ENCODE measurements at regions not wholly inside any gene's neighbourhood (a gene's known extent, or its start where the extent isn't known, plus 50 kb on each side); places are given as distances from the start of the nearest gene placed in this dataset.

DNA sequence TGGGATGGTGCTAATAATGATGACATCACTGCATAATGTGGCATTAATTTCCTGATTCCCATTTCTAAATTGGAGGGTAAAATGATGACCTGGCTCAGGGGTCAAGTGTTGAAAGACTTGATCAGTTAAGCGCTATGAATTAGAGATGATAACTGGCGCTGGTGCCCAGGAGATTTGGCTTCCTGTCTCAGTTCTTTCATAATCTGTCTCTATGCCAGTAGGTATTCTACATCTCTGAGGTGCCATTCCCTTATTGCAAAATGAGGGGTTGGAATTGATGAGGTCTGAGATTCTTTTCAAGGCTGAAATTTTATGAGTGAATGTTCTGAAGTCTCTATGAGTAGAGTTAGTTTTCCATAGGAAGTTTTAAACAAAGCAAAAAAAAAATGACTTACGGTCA lies 1715.1 kb upstream of the WWC1 start:
- Histone ChIP-seq H3K4me3 (ENCODE audit: low read depth, low read length) (no peak overlapping the region), H3K27me3 (ENCODE audit: control insufficient read depth, insufficient read depth, low read length) (no peaks in the 10 kb centered on the region), H3K36me3 (ENCODE audit: control insufficient read depth, insufficient read depth, low read length) (no peaks in the 10 kb centered on the region)
- TF ChIP-seq, protein P1, sequence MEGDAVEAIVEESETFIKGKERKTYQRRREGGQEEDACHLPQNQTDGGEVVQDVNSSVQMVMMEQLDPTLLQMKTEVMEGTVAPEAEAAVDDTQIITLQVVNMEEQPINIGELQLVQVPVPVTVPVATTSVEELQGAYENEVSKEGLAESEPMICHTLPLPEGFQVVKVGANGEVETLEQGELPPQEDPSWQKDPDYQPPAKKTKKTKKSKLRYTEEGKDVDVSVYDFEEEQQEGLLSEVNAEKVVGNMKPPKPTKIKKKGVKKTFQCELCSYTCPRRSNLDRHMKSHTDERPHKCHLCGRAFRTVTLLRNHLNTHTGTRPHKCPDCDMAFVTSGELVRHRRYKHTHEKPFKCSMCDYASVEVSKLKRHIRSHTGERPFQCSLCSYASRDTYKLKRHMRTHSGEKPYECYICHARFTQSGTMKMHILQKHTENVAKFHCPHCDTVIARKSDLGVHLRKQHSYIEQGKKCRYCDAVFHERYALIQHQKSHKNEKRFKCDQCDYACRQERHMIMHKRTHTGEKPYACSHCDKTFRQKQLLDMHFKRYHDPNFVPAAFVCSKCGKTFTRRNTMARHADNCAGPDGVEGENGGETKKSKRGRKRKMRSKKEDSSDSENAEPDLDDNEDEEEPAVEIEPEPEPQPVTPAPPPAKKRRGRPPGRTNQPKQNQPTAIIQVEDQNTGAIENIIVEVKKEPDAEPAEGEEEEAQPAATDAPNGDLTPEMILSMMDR (IDR thresholded peaks at IDR 0.05; ENCODE audit: insufficient read depth, low read length, poor library complexity, severe bottlenecking): no peak
- DNase-seq (ENCODE audit: low read depth): no peak

DNA sequence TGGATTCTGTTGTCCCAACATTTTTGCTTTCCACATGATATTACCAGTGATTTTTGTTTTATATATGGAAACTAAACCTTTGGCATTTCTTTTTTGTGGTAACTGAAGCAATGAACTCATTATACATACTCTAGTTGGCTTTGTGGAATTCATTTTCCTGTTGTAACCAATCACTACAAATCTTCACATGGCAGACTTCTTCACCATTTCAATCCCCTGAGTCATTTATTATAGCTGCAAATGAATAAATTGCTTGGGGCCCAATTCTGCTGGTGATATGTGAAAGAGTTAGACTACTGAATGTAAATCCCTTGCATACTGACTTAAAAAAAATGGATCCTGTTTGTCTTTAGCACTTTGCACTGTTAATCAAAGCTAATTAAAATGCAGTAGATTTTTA lies 1709.6 kb upstream of the WWC1 start:
- peak; percentile 16 for DNase-seq (ENCODE audit: low read depth)
- TF ChIP-seq, protein P1 (IDR thresholded peaks at IDR 0.05; ENCODE audit: insufficient read depth, low read length, poor library complexity, severe bottlenecking): no peak
- no peak overlapping the region for H3K4me3 ChIP-seq (ENCODE audit: low read depth, low read length)
- H3K27me3 ChIP-seq (ENCODE audit: control insufficient read depth, insufficient read depth, low read length): no peaks in the 10 kb centered on the region
- no peaks in the 10 kb centered on the region for H3K36me3 ChIP-seq (ENCODE audit: control insufficient read depth, insufficient read depth, low read length)

DNA sequence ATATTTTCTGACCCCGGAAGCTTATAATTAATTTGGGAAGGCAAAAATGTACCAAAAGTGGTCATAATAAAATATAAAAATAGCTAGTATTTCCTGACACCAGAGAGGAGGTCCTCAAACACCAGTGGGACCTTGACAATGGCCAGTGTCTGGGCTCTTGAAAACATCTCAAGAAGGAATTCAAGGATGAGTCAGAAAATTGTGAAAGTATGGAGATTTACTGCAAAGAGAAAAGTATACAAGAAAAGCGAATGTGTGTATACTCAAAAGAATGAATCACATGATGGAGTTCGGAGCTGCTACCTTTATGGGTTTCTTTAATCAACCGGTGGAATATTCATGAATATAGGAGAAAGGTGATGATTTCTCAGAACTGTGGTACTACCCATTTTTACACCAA lies 1709.0 kb upstream of the WWC1 start:
- TF ChIP-seq, protein P1 (IDR thresholded peaks at IDR 0.05; ENCODE audit: insufficient read depth, low read length, poor library complexity, severe bottlenecking): no peak
- DNase-seq (ENCODE audit: low read depth): no peak
- H3K27me3 ChIP-seq (ENCODE audit: control insufficient read depth, insufficient read depth, low read length): no peaks in the 10 kb centered on the region
- H3K36me3 ChIP-seq (ENCODE audit: control insufficient read depth, insufficient read depth, low read length): no peaks in the 10 kb centered on the region
- H3K4me3 ChIP-seq (ENCODE audit: low read depth, low read length): no peak overlapping the region

DNA sequence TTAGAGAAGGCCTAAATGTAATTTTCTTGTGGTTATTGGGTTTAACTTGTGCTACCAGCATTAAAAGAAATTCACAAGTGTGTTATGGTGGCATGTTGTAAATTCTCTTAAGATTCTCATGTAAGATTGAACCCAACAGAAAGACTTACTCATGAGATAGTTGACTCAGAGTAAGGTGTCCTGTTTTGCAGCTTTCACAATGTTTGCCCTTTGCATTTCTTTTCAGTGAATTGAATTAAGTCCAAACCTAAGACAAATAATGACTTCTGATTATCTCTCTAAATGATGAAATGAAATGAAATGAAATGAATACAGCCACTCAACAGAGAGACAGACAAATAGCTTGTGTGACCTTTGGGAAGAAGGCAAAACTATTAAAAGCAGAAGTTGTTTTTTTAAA lies 1696.9 kb upstream of the WWC1 start:
- H3K36me3 ChIP-seq (ENCODE audit: control insufficient read depth, insufficient read depth, low read length): no peaks in the 10 kb centered on the region
- no peak for DNase-seq (ENCODE audit: low read depth)
- H3K27me3 ChIP-seq (ENCODE audit: control insufficient read depth, insufficient read depth, low read length): no peaks in the 10 kb centered on the region
- no peak overlapping the region for H3K4me3 ChIP-seq (ENCODE audit: low read depth, low read length)
- TF ChIP-seq, protein P1 (IDR thresholded peaks at IDR 0.05; ENCODE audit: insufficient read depth, low read length, poor library complexity, severe bottlenecking): no peak

DNA sequence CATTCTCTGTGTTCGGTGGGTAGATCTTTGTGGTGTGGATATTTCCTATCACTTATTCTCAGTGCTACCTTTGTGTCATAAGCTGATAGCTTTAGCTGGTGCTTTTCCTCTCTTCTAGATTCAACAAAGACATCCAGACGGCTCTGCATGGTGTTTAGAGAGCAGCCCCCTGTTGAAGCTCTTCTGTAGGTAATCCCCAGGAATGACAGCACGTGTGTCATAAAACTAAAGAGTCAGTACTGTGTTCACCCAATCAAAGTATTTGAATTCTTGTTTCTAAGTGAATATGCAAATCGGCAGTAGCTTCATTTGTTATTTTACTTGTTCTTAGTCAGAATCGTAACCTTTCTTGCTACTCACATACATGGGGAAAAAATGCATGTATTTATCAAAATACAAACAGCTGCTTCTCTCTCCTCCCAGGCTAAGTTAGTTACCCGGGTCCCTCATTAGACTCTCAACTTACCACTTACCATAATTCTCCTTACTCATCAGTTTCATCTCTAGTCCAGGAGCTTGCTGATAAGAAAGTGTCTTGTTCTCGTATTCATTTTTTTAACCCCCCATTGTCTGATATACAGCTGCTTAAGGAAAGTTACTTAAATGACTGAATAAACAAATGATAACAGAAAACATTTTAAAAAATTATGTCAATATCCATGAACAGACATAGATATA lies 1696.0 kb upstream of the WWC1 start:
- no peaks in the 10 kb centered on the region for H3K27me3 ChIP-seq (ENCODE audit: control insufficient read depth, insufficient read depth, low read length)
- TF ChIP-seq, protein P1 (IDR thresholded peaks at IDR 0.05; ENCODE audit: insufficient read depth, low read length, poor library complexity, severe bottlenecking): no peak
- no peaks in the 10 kb centered on the region for H3K36me3 ChIP-seq (ENCODE audit: control insufficient read depth, insufficient read depth, low read length)
- DNase-seq (ENCODE audit: low read depth): no peak
- no peak overlapping the region for H3K4me3 ChIP-seq (ENCODE audit: low read depth, low read length)

DNA sequence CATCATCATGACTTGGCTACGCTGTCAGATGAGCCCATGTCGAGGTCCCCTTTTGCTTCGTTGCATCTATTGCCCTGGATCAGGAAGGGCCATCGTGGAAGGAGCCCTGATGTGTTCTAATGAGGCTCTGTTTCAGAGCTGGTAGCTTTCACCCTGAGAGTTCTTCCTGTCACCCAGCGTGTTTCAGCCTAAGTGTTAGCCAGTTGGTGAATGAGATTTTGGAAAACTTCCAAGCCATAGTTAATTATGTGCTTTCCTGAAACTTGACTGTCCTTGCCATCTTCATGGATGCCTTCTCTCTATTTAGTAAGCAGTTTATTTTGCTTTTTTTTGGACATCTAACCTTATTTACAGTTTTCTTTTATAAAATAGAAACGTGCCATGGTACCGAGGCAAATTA lies 1695.4 kb upstream of the WWC1 start:
- H3K36me3 ChIP-seq (ENCODE audit: control insufficient read depth, insufficient read depth, low read length): no peaks in the 10 kb centered on the region
- TF ChIP-seq, protein P1 (IDR thresholded peaks at IDR 0.05; ENCODE audit: insufficient read depth, low read length, poor library complexity, severe bottlenecking): no peak
- no peak overlapping the region for H3K4me3 ChIP-seq (ENCODE audit: low read depth, low read length)
- no peak for DNase-seq (ENCODE audit: low read depth)
- H3K27me3 ChIP-seq (ENCODE audit: control insufficient read depth, insufficient read depth, low read length): no peaks in the 10 kb centered on the region

All from kidney epithelial cell (primary cell).